ENCODE measurements at regions not wholly inside any gene's neighbourhood (a gene's known extent, or its start where the extent isn't known, plus 50 kb on each side); places are given as distances from the start of the nearest gene placed in this dataset.

DNA sequence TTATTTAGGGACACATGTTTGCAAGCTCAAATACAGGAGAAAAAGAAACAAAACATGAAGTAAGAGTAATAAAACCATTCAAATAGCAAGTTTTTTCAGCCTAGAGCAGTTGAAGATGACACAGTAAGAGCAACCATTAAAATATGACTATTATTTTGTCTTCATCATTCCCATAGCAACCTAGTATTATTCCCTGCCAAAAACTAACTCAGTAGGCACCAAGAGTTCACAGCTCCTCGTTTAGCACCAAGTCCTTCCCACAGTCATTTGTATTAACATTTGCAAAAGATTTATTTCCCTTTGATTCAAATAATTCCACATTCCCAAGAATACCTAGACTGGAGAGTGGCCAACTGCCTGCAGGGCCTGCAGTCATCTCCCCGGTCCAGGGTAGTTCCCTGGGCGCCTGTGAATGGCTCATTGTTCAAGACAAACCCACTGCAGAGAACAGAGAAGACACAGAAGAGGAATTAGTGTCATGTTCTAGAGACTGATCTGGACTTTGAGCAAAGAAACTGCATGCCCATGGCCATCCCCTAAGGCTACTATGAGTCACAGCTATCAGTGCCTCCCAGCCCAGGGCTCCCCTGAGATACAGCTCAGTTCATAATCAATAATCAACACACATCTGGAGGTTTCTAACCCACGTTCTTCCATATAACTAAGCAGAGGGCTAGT is 139.1 kb upstream of the MAP3K1 start:
- no peaks in the 10 kb centered on the region for H3K4me1 ChIP-seq (ENCODE audit: control insufficient read depth in 1 of 2, insufficient read depth in 2 of 2, low read depth in 1 of 2, low read length in 1 of 2)
- H3K27me3 ChIP-seq (ENCODE audit: insufficient read depth), result no peaks in the 10 kb centered on the region
- CTCF ChIA-PET, result no interaction called here
- no peak overlapping the region for H3K9ac ChIP-seq
- 39% methylated on average over 4 of the region's 4 CpGs for WGBS (ENCODE audit: low lambda C conversion rate)
- H3K4me2 ChIP-seq, result no peak overlapping the region
- H2AFZ ChIP-seq (ENCODE audit: low read depth), result no peak overlapping the region
- no peaks in the 10 kb centered on the region for H3F3A ChIP-seq (replicated peaks; ENCODE audit: insufficient read depth)
- no peak for DNase-seq
- POLR2A ChIA-PET, result no interaction called here
- H4K20me1 ChIP-seq (ENCODE audit: insufficient read depth), result no peaks in the 10 kb centered on the region
- no peaks in the 10 kb centered on the region for H3K9me3 ChIP-seq
- H3K4me3 ChIP-seq (ENCODE audit: low read depth in 2 of 2, low read length in 1 of 2), result no peak overlapping the region
- no peaks in the 10 kb centered on the region for H3K9me2 ChIP-seq
- TF ChIP-seq YY1 (IDR thresholded peaks at IDR 0.05; ENCODE audit: low read depth) (no peak), RFX5 (IDR thresholded peaks at IDR 0.05; ENCODE audit: low read length) (no peak), PBX3 (IDR thresholded peaks at IDR 0.05) (no peak)
- no peaks in the 10 kb centered on the region for H3K79me2 ChIP-seq (ENCODE audit: insufficient read depth)
- no peaks in the 10 kb centered on the region for H3K36me3 ChIP-seq (replicated peaks in 1 of 2; ENCODE audit: control insufficient read depth in 1 of 2, insufficient read depth in 2 of 2, low read length in 1 of 2)
- H3K27ac ChIP-seq (ENCODE audit: low read depth in 2 of 2, low read length in 1 of 2), result no peak overlapping the region

GRCh38 chr5:56674441-56674840 is 140.9 kb upstream of the MAP3K1 start:
- H3K9ac ChIP-seq, result no peak overlapping the region
- ChIA-PET CTCF (interaction anchor here (1.6 kb wide), 1 partner anchor 25 kb away, joined by 3 read pairs; no protein-coding TSS in a partner anchor), POLR2A (no interaction called here)
- 51% methylated on average over 3 of the region's 3 CpGs for WGBS (ENCODE audit: low lambda C conversion rate)
- H3K9me3 ChIP-seq, result no peaks in the 10 kb centered on the region
- TF ChIP-seq TEAD4 (IDR thresholded peaks at IDR 0.05; ENCODE audit: borderline replicate concordance, insufficient read depth), result no peak
- TF ChIP-seq SMC3 (IDR thresholded peaks at IDR 0.05; ENCODE audit: low read depth, low read length), result no peak
- H4K20me1 ChIP-seq (ENCODE audit: insufficient read depth), result no peaks in the 10 kb centered on the region
- no peaks in the 10 kb centered on the region for H3K9me2 ChIP-seq
- DNase-seq, result no peak
- H3K27ac ChIP-seq (ENCODE audit: low read depth in 2 of 2, low read length in 1 of 2), result no peak overlapping the region
- H3K27me3 ChIP-seq (ENCODE audit: insufficient read depth), result no peaks in the 10 kb centered on the region
- peaks cover 0 to 3% of the 10 kb centered on the region in 2 experiments; a peak in 1 of 4 replicates for H3K4me1 ChIP-seq (ENCODE audit: control insufficient read depth in 1 of 2, insufficient read depth in 2 of 2, low read depth in 1 of 2, low read length in 1 of 2)
- H3F3A ChIP-seq (replicated peaks; ENCODE audit: insufficient read depth), result no peaks in the 10 kb centered on the region
- no peak overlapping the region for H3K4me3 ChIP-seq (ENCODE audit: low read depth in 2 of 2, low read length in 1 of 2)
- H3K79me2 ChIP-seq (ENCODE audit: insufficient read depth), result no peaks in the 10 kb centered on the region
- no peaks in the 10 kb centered on the region for H3K36me3 ChIP-seq (replicated peaks in 1 of 2; ENCODE audit: control insufficient read depth in 1 of 2, insufficient read depth in 2 of 2, low read length in 1 of 2)
- H2AFZ ChIP-seq (ENCODE audit: low read depth), result no peak overlapping the region
- no peak overlapping the region for H3K4me2 ChIP-seq

DNA sequence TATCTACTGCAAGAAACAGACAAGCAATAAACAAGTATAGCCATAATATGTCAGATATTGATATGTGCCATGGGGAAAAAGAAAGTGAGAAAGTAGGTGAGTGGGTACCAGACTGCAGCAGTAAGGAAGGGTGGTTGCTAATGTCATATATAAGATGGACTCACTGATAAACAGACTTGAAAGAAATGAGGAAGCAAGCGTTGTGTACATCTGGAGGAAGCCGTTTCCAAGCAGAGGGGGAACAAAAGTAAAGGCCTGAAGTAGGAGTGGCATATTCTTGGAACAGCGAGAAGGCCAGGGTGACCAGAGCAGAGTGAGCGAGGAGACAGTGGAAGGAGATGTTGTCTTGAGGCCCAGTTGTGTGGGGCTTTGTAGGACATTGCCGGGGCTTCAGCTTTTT is 142.2 kb upstream of the MAP3K1 start:
- Histone ChIP-seq H3K4me1 (ENCODE audit: control insufficient read depth in 1 of 2, insufficient read depth in 2 of 2, low read depth in 1 of 2, low read length in 1 of 2) (peaks cover 0 to 6% of the 10 kb centered on the region in 2 experiments; a peak in 1 of 4 replicates), H3F3A (replicated peaks; ENCODE audit: insufficient read depth) (no peaks in the 10 kb centered on the region), H3K79me2 (ENCODE audit: insufficient read depth) (no peaks in the 10 kb centered on the region), H4K20me1 (ENCODE audit: insufficient read depth) (no peaks in the 10 kb centered on the region), H3K27me3 (ENCODE audit: insufficient read depth) (no peaks in the 10 kb centered on the region), H3K9me3 (no peaks in the 10 kb centered on the region), H3K4me2 (no peak overlapping the region), H3K9ac (no peak overlapping the region), H3K4me3 (ENCODE audit: low read depth in 2 of 2, low read length in 1 of 2) (no peak overlapping the region), H3K9me2 (no peaks in the 10 kb centered on the region), H3K36me3 (replicated peaks in 1 of 2; ENCODE audit: control insufficient read depth in 1 of 2, insufficient read depth in 2 of 2, low read length in 1 of 2) (no peaks in the 10 kb centered on the region), H3K27ac (ENCODE audit: low read depth in 2 of 2, low read length in 1 of 2) (no peak overlapping the region), H2AFZ (ENCODE audit: low read depth) (no peak overlapping the region)
- CTCF ChIA-PET, result no interaction called here
- WGBS (ENCODE audit: low lambda C conversion rate), result 69% methylated on average over 5 of the region's 5 CpGs
- TF ChIP-seq PBX3 (IDR thresholded peaks at IDR 0.05) (no peak), TAF1 (IDR thresholded peaks at IDR 0.05; ENCODE audit: borderline replicate concordance, low read depth, low read length) (no peak), CHD2 (IDR thresholded peaks at IDR 0.05; ENCODE audit: low read length, partially characterized antibody) (no peak), USF1 (IDR thresholded peaks at IDR 0.05; ENCODE audit: borderline replicate concordance, low read depth) (no peak), MEF2A (IDR thresholded peaks at IDR 0.05; ENCODE audit: borderline replicate concordance, low read depth) (no peak), RCOR1 (IDR thresholded peaks at IDR 0.05; ENCODE audit: low read length) (no peak), ZBTB33 (IDR thresholded peaks at IDR 0.05; ENCODE audit: borderline replicate concordance, low read depth) (no peak), EP300 (IDR thresholded peaks at IDR 0.05; ENCODE audit: borderline replicate concordance in 1 of 2, low read depth in 1 of 2, low read length in 1 of 2) (no peak), RFX5 (IDR thresholded peaks at IDR 0.05; ENCODE audit: low read length) (no peak), FOXJ3 (CRISPR knock-in tag; IDR thresholded peaks at IDR 0.05) (no peak), ELF1 (IDR thresholded peaks at IDR 0.05) (no peak)
- TF ChIP-seq, protein P1, sequence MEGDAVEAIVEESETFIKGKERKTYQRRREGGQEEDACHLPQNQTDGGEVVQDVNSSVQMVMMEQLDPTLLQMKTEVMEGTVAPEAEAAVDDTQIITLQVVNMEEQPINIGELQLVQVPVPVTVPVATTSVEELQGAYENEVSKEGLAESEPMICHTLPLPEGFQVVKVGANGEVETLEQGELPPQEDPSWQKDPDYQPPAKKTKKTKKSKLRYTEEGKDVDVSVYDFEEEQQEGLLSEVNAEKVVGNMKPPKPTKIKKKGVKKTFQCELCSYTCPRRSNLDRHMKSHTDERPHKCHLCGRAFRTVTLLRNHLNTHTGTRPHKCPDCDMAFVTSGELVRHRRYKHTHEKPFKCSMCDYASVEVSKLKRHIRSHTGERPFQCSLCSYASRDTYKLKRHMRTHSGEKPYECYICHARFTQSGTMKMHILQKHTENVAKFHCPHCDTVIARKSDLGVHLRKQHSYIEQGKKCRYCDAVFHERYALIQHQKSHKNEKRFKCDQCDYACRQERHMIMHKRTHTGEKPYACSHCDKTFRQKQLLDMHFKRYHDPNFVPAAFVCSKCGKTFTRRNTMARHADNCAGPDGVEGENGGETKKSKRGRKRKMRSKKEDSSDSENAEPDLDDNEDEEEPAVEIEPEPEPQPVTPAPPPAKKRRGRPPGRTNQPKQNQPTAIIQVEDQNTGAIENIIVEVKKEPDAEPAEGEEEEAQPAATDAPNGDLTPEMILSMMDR (IDR thresholded peaks at IDR 0.05), result no peak
- POLR2A ChIA-PET, result no interaction called here
- no peak for DNase-seq
